Body of pancreas (tissue), 4 donors: ENCODE measurements at regions not wholly inside any gene's neighbourhood (a gene's known extent, or its start where the extent isn't known, plus 50 kb on each side); places are given as distances from the start of the nearest gene placed in this dataset.

Experiments
- ATAC-seq: fragments of 150-250 bp; one replicate; pipeline ENCODE4 v1.9.1; 2016
- DNase-seq, 4 donors: peaks; one replicate each; pipeline ENCODE4 v3.0.0-alpha.2; 2019
- H3K27ac ChIP-seq, 4 donors: fragments of 200-600 bp; sonication (generic); 1 replicate in 3 of 4; 2 replicates in 1 of 4; pipeline versions ENCODE4 v1.5.1 to v1.6.1; 2016 to 2019; ENCODE audit warnings: mild to moderate bottlenecking in 1 of 4, mixed read lengths in 1 of 4, moderate library complexity in 1 of 4
- H3K27me3 ChIP-seq, 2 donors: fragments of 200-600 bp; sonication (generic); one replicate each; pipeline ENCODE4 v1.6.0; 2016; ENCODE audit warnings: mild to moderate bottlenecking in 1 of 2
- H3K36me3 ChIP-seq, 2 donors: fragments of 200-600 bp; sonication (generic); replicated peaks in 1 of 2; 2 replicates each; pipeline ENCODE4 v1.5.1; 2016; ENCODE audit warnings: low read depth in 2 of 2; ENCODE audit not compliant: insufficient read depth in 1 of 2
- H3K4me1 ChIP-seq: fragments of 200-600 bp; sonication (generic); one replicate; pipeline ENCODE4 v1.6.0; 2016
- H3K4me3 ChIP-seq, 2 donors: fragments of 200-600 bp; sonication (generic); 1 replicate in 1 of 2; 2 replicates in 1 of 2; pipeline ENCODE4 v1.5.1; 2016 to 2019
- H3K9me3 ChIP-seq, 3 donors: fragments of 200-600 bp; sonication (generic); 1 replicate in 2 of 3; 2 replicates in 1 of 3; pipeline ENCODE4 v1.5.1; 2016
- CTCF ChIP-seq, 7 experiments: fragments of 450-650 bp in 4 of 7; fragments of 200-600 bp in 3 of 7; sonication (generic) in 3 of 7; IDR thresholded peaks; one replicate each; pipeline ENCODE4 v1.5.1; 2016 to 2019; ENCODE audit warnings: antibody characterized with exemption in 7 of 7
- POLR2A ChIP-seq, 3 donors: fragments of 450-650 bp; IDR thresholded peaks; one replicate each; pipeline ENCODE4 v1.6.1; 2016; ENCODE audit warnings: antibody characterized with exemption in 3 of 3, mild to moderate bottlenecking in 2 of 3
- WGBS, 2 donors: methylation state at CpG; one replicate each; pipeline ENCODE4 v1.1.5; 2017; 5-methylcytosine and 5-hydroxymethylcytosine counted together
- intact Hi-C: fragments of 100-400 bp; cut with DNase I; formaldehyde crosslinking; loops from one replicate; pipeline ENCODE4 v1.15.1; 2023

DNA sequence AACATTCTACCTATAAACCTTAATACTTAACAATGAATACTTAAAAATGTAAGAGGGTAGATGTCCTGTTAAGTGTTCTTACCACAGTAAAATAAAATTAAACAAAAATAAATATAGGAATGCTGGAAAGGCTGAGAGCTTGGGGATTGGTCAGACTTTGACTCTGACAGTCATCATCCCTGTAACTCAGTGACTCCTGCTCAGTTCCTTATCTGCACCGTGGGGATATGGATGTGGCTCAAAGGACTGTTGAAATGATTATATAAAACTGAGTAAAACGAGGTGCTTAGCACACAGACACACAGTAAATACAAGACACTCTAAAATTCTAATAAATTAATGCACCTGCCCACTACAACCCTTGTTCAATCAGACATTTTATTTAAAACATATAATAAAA, 338.6 kb downstream of the TMEM114 start:
- ATAC-seq: no peak
- Histone ChIP-seq H3K4me1 (no peaks in the 10 kb centered on the region), H3K27ac (no peak overlapping the region), H3K27me3 (no peaks in the 10 kb centered on the region), H3K9me3 (no peaks in the 10 kb centered on the region), H3K36me3 (no peaks in the 10 kb centered on the region), H3K4me3 (no peak overlapping the region)
- WGBS, 2 donors: 10 to 17% methylated on average over 2 of the region's 2 CpGs
- intact Hi-C loops: no loop called here
- no peak for DNase-seq
- TF ChIP-seq POLR2A (IDR thresholded peaks at IDR 0.05) (no peak), CTCF (IDR thresholded peaks at IDR 0.05) (no peak)

DNA sequence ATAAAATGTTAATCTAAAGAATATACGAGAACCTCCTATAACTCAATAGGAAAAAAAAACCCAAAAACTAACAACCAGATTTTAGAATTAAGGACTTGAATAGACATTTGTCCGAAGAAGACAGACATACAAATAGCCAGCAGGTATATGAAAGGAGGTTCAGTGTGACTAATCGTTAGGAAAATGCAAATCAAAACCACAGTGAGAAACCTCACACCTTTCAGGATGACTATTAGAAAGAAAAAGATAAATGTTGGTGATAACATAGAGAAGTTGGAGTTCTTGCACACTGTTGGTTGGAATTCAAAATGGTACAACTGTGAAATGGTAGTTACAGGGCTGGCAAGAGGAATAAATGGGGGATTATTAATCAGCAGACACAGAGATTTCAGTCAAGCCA, 339.0 kb downstream of the TMEM114 start:
- DNase-seq: no peak
- H3K36me3 ChIP-seq: no peaks in the 10 kb centered on the region
- no peaks in the 10 kb centered on the region for H3K4me1 ChIP-seq
- no peak for ATAC-seq
- no peaks in the 10 kb centered on the region for H3K27me3 ChIP-seq
- no peak for TF ChIP-seq POLR2A (IDR thresholded peaks at IDR 0.05)
- TF ChIP-seq CTCF (IDR thresholded peaks at IDR 0.05): no peak
- WGBS, 2 donors: 58 to 61% methylated on average over 3 of the region's 3 CpGs
- intact Hi-C loops: no loop called here
- no peaks in the 10 kb centered on the region for H3K9me3 ChIP-seq
- no peak overlapping the region for H3K27ac ChIP-seq
- H3K4me3 ChIP-seq: no peak overlapping the region

DNA sequence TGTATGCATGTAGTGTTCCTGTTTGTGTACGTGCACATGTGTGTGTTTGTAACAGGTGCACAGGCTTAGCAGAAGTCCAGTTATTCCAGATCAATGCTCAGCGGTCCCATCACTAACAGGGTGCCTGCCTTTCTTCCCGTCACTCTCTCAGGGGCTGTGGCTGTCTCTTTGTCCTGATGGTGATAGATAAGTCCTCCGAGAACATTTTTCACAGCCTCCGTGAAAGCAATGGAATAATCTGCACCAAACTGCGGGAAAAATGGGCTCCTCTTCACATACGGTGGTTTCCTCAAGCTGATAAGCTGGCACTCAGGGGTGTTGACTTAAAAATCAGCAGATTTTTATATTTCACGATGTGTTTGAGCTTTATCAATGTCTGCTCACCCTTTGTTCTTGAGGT, 342.3 kb downstream of the TMEM114 start:
- no peak overlapping the region for H3K4me3 ChIP-seq
- H3K27ac ChIP-seq: no peak overlapping the region
- 22 to 23% methylated on average over 8 of the region's 8 CpGs for WGBS, 2 donors
- no peaks in the 10 kb centered on the region for H3K4me1 ChIP-seq
- intact Hi-C loops: no loop called here
- no peak for DNase-seq
- ATAC-seq: no peak
- no peaks in the 10 kb centered on the region for H3K9me3 ChIP-seq
- no peaks in the 10 kb centered on the region for H3K27me3 ChIP-seq
- H3K36me3 ChIP-seq: no peaks in the 10 kb centered on the region
- no peak for TF ChIP-seq POLR2A (IDR thresholded peaks at IDR 0.05)
- TF ChIP-seq CTCF (IDR thresholded peaks at IDR 0.05): no peak

GRCh38 chr16:8243981-8244380, 346.3 kb downstream of the TMEM114 start:
- Histone ChIP-seq H3K9me3 (no peaks in the 10 kb centered on the region), H3K36me3 (no peaks in the 10 kb centered on the region), H3K27ac (no peak overlapping the region), H3K4me1 (no peaks in the 10 kb centered on the region), H3K27me3 (no peaks in the 10 kb centered on the region), H3K4me3 (no peak overlapping the region)
- no peak for ATAC-seq
- TF ChIP-seq POLR2A (IDR thresholded peaks at IDR 0.05): no peak
- no peak for TF ChIP-seq CTCF (IDR thresholded peaks at IDR 0.05)
- 58 to 63% methylated on average over 4 of the region's 4 CpGs for WGBS, 2 donors
- intact Hi-C loops: no loop called here
- DNase-seq: no peak

- no peaks in the 10 kb centered on the region for H3K4me1 ChIP-seq
- H3K4me3 ChIP-seq: no peak overlapping the region
- no peaks in the 10 kb centered on the region for H3K9me3 ChIP-seq
- no peaks in the 10 kb centered on the region for H3K36me3 ChIP-seq
- TF ChIP-seq CTCF (IDR thresholded peaks at IDR 0.05) (no peak), POLR2A (IDR thresholded peaks at IDR 0.05) (no peak)
- WGBS, 2 donors: 37 to 42% methylated on average over 3 of the region's 3 CpGs
- no peak overlapping the region for H3K27ac ChIP-seq
- intact Hi-C loops: no loop called here
- DNase-seq (no peak), ATAC-seq (no peak)
- no peaks in the 10 kb centered on the region for H3K27me3 ChIP-seq
Measured at GRCh38 chr16:8241408-8241807, 348.9 kb downstream of the TMEM114 start.
